ENCODE measurements at regions not wholly inside any gene's neighbourhood (a gene's known extent, or its start where the extent isn't known, plus 50 kb on each side); places are given as distances from the start of the nearest gene placed in this dataset.

- no peak for TF ChIP-seq SKIL (IDR thresholded peaks at IDR 0.05; ENCODE audit: low read depth, poor library complexity, severe bottlenecking)
- TF ChIP-seq CBFB (IDR thresholded peaks at IDR 0.05; ENCODE audit: low read depth), result no peak
- TF ChIP-seq TCF7 (IDR thresholded peaks at IDR 0.05; ENCODE audit: borderline replicate concordance), result no peak
- TF ChIP-seq PRDM15 (CRISPR knock-in tag; IDR thresholded peaks at IDR 0.05), result no peak
- TF ChIP-seq FOXK2 (IDR thresholded peaks at IDR 0.05), result no peak
These were observed 471.5 kb upstream of the NRG3 start (continued) for GRCh38 chr10:81403451-81403850.

- in situ Hi-C loops (cut with MboI) (no loop called here), intact Hi-C loops (cut with micrococcal nuclease; ENCODE audit: unreplicated experiment) (no loop called here)
- ChIA-PET POLR2A (no interaction called here), CTCF (no interaction called here), RAD21 (ENCODE audit: unreplicated experiment) (no interaction called here), SMC1A (ENCODE audit: uncharacterized antibody, unreplicated experiment) (no interaction called here)
- H3K36me3 ChIP-seq (ENCODE audit: control insufficient read depth in 2 of 2, insufficient read depth in 2 of 2, low read length in 1 of 2), result no peaks in the 10 kb centered on the region
- H3K27me3 ChIP-seq (replicated peaks in 1 of 2; ENCODE audit: control insufficient read depth in 2 of 2, insufficient read depth in 2 of 2, low read length in 1 of 2), result no peaks in the 10 kb centered on the region
- FAIRE-seq (no peak), DNase-seq (ENCODE audit: low read depth, low spot score) (no peak), ATAC-seq (no peak)
- H3K9ac ChIP-seq (ENCODE audit: control insufficient read depth, insufficient read depth, low read length), result no peak overlapping the region
- H3K79me2 ChIP-seq (ENCODE audit: control insufficient read depth, insufficient read depth, low read length), result no peaks in the 10 kb centered on the region
- H3K4me3 ChIP-seq, result no peak overlapping the region
- no peak overlapping the region for H3K27ac ChIP-seq (ENCODE audit: control insufficient read depth, insufficient read depth)
- BruUV-seq (replicated peaks), result no TSS peak
- H3K4me1 ChIP-seq (ENCODE audit: control insufficient read depth, insufficient read depth, low read length), result no peaks in the 10 kb centered on the region
- 18% methylated on average over 2 of the region's 2 CpGs for WGBS (ENCODE audit: insufficient coverage, insufficient replicate concordance, low lambda C conversion rate, missing lambda C conversion rate)
- H3K9me3 ChIP-seq (replicated peaks; ENCODE audit: control insufficient read depth, insufficient read depth, low read length), result no peaks in the 10 kb centered on the region
- H2AFZ ChIP-seq (ENCODE audit: control insufficient read depth, low read depth, low read length), result no peak overlapping the region
- no peaks in the 10 kb centered on the region for H4K20me1 ChIP-seq (ENCODE audit: control insufficient read depth, insufficient read depth)
- no peak overlapping the region for H3K4me2 ChIP-seq (ENCODE audit: control insufficient read depth, insufficient read depth)
- TF ChIP-seq TBL1XR1 (IDR thresholded peaks at IDR 0.05; ENCODE audit: low read depth, low read length) (no peak), RUNX3 (IDR thresholded peaks at IDR 0.05; ENCODE audit: low read length) (no peak), BCL11A (IDR thresholded peaks at IDR 0.05; ENCODE audit: low read depth, low read length) (no peak), ZNF687 (IDR thresholded peaks at IDR 0.05) (no peak), POLR2A (IDR thresholded peaks at IDR 0.05; ENCODE audit: low read depth, low read length) (no peak), NR2C1 (IDR thresholded peaks at IDR 0.05) (no peak), CHD4 (IDR thresholded peaks at IDR 0.05) (no peak), CHD2 (IDR thresholded peaks at IDR 0.05; ENCODE audit: borderline replicate concordance, low read depth, low read length) (no peak), CREB1 (IDR thresholded peaks at IDR 0.05; ENCODE audit: low read depth) (no peak), ETV6 (conservative IDR thresholded peaks at IDR 0.05 in 1 of 2, IDR thresholded peaks at IDR 0.05 in 1 of 2; ENCODE audit: borderline replicate concordance in 1 of 2, low read depth in 1 of 2) (no peak), CBX5 (IDR thresholded peaks at IDR 0.05; ENCODE audit: low read depth) (no peak), PML (IDR thresholded peaks at IDR 0.05; ENCODE audit: low read length) (no peak)
These were observed 469.6 kb upstream of the NRG3 start for GRCh38 chr10:81405399-81405798.
